ENCODE measurements at regions not wholly inside any gene's neighbourhood (a gene's known extent, or its start where the extent isn't known, plus 50 kb on each side); places are given as distances from the start of the nearest gene placed in this dataset.

DNA sequence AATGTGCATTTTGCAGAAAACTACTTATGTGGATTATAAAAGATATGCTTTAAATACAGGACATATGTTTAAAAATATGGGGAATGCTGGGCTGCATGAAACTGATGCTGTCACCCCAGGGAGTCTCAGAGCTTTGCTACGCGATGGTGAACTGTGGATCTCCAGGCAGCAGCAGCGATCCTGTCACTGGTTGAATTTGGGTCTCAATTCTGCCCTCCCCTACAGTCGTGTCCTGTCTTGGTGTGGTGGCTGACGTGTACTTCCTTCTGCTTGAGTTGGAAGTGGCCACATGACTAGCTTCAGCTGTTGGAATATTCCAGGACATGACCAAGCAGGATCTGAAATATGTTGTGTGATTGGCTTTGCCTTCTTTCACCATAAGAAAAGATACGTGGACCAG, 222.9 kb upstream of the AJAP1 start:
- intact Hi-C loops (cut with DNase I; ENCODE audit: low total_unique reads) = no loop called here

DNA sequence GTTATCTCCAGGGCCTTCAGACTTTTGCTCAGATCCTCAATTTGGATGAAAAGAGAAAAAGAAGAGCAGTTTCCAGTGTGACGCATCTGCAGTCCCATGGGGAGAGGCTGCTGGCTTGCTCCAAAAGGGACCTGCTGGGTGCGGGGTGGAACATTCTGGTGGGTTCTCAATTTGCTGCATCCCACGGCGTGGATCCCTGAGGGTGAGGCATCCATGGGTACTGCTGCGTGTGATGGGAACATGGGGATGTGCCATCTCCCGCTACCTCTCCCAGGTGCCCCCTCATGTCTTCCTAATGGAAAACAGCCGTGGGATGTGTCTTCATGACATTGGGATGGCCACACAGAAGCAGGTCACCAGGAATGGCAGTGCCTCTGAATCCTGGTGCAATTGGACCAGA, 221.3 kb upstream of the AJAP1 start:
- H3K27ac ChIP-seq = no peak overlapping the region
- TF ChIP-seq POLR2A (IDR thresholded peaks at IDR 0.05) = no peak
- TF ChIP-seq, protein P1, sequence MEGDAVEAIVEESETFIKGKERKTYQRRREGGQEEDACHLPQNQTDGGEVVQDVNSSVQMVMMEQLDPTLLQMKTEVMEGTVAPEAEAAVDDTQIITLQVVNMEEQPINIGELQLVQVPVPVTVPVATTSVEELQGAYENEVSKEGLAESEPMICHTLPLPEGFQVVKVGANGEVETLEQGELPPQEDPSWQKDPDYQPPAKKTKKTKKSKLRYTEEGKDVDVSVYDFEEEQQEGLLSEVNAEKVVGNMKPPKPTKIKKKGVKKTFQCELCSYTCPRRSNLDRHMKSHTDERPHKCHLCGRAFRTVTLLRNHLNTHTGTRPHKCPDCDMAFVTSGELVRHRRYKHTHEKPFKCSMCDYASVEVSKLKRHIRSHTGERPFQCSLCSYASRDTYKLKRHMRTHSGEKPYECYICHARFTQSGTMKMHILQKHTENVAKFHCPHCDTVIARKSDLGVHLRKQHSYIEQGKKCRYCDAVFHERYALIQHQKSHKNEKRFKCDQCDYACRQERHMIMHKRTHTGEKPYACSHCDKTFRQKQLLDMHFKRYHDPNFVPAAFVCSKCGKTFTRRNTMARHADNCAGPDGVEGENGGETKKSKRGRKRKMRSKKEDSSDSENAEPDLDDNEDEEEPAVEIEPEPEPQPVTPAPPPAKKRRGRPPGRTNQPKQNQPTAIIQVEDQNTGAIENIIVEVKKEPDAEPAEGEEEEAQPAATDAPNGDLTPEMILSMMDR (IDR thresholded peaks at IDR 0.05) = no peak
- no peaks in the 10 kb centered on the region for H3K9me3 ChIP-seq
- H3K36me3 ChIP-seq = no peaks in the 10 kb centered on the region
- no peaks in the 10 kb centered on the region for H3K4me1 ChIP-seq
- DNase-seq = no peak
- intact Hi-C loops (cut with DNase I; ENCODE audit: low total_unique reads) = no loop called here
- H3K27me3 ChIP-seq = no peaks in the 10 kb centered on the region
- no peak overlapping the region for H3K4me3 ChIP-seq

More for the DNA sequence above, 222.9 kb upstream of the AJAP1 start:
- no peak overlapping the region for H3K4me3 ChIP-seq
- H3K9me3 ChIP-seq = no peaks in the 10 kb centered on the region
- TF ChIP-seq, protein P1 (IDR thresholded peaks at IDR 0.05) = no peak
- no peak for DNase-seq
- no peaks in the 10 kb centered on the region for H3K36me3 ChIP-seq
- no peaks in the 10 kb centered on the region for H3K4me1 ChIP-seq
- H3K27me3 ChIP-seq = no peaks in the 10 kb centered on the region
- H3K27ac ChIP-seq = no peak overlapping the region

DNA sequence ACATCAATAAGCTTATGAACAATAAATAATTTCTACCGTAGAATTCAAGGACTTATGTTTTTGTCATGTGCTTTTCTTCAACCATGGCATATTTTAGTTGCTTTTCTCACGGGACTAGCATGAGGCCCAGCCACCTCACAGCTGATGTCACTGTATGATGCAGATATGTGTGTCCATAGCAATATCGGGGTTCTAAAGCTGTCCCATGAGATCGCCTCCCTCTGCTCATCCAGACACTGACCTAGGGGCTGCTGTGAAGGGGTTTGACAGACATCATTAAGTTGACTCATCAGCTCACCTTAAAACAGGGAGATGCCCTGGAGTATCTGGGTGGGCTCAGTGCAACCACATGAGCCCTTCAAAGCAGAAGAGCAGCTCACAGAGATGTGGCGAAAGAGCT, 210.3 kb upstream of the AJAP1 start:
- DNase-seq = no peak

DNA sequence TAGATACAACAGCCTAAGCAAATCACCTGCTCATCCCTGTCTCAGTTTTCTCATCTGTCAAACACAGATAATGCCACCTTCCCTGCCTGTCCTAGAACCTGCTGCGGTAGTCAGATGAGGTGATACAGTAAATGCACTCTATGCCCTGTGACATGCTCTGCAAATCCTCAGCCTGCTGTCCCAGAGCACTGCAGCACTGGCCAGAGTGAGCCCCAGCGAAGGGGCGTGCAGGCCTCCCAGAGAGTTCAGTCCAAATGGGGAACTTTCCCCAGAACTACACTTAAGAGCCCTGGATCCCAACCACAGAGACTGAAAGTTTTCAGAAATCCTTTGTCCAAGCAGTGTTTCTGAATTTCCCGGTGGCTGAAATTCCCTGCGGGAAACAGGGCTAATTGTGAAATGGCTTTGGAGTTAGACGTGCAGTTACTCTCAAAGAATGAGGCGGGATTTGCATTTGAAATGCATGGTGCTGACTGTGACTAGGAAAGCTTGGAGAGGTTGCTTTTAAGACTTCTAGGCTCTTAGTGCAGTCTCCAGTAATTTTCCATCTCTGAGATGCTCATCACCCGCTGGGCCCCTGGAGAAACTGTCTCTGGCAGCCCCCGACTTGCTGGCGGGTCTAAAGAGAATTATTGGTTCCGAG, 206.5 kb upstream of the AJAP1 start:
- TF ChIP-seq POLR2A (IDR thresholded peaks at IDR 0.05) = no peak
- TF ChIP-seq, protein P1 (IDR thresholded peaks at IDR 0.05) = no peak
- Histone ChIP-seq H3K9me3 (no peaks in the 10 kb centered on the region), H3K27ac (no peak overlapping the region), H3K4me1 (no peaks in the 10 kb centered on the region), H3K36me3 (no peaks in the 10 kb centered on the region), H3K4me3 (no peak overlapping the region), H3K27me3 (no peaks in the 10 kb centered on the region)
- no peak for DNase-seq
- intact Hi-C loops (cut with DNase I; ENCODE audit: low total_unique reads) = no loop called here

More for the DNA sequence above, 210.3 kb upstream of the AJAP1 start:
- TF ChIP-seq, protein P1 (IDR thresholded peaks at IDR 0.05) = no peak
- TF ChIP-seq POLR2A (IDR thresholded peaks at IDR 0.05) = no peak
- H3K9me3 ChIP-seq = no peaks in the 10 kb centered on the region
- intact Hi-C loops (cut with DNase I; ENCODE audit: low total_unique reads) = no loop called here
- H3K27ac ChIP-seq = no peak overlapping the region
- H3K4me1 ChIP-seq = no peaks in the 10 kb centered on the region
- no peaks in the 10 kb centered on the region for H3K27me3 ChIP-seq
- H3K36me3 ChIP-seq = no peaks in the 10 kb centered on the region
- H3K4me3 ChIP-seq = no peak overlapping the region

DNA sequence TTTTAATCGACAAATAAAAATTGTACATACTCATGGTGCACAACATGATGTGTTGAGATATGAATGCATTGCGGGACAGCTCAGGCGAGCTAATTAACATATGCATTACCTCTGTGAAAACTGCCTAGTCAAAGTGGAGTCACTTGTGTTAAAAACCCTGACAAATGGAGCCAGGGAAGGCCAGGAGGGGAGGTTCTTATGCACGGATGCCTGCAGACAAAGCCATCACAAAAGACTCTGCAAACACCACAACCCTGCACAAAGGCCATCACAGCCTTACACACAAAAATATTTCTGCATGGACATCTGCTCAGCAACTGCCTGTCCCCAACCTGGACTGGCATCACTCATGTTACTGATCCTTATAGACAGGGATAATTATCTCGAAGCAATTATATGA, 204.4 kb upstream of the AJAP1 start:
- no peaks in the 10 kb centered on the region for H3K9me3 ChIP-seq
- H3K36me3 ChIP-seq = no peaks in the 10 kb centered on the region
- no peak for TF ChIP-seq POLR2A (IDR thresholded peaks at IDR 0.05)
- TF ChIP-seq, protein P1 (IDR thresholded peaks at IDR 0.05) = no peak
- no peaks in the 10 kb centered on the region for H3K4me1 ChIP-seq
- H3K27ac ChIP-seq = no peak overlapping the region
- no peaks in the 10 kb centered on the region for H3K27me3 ChIP-seq
- intact Hi-C loops (cut with DNase I; ENCODE audit: low total_unique reads) = no loop called here
- no peak for DNase-seq
- no peak overlapping the region for H3K4me3 ChIP-seq
